ENCODE measurements at regions not wholly inside any gene's neighbourhood (a gene's known extent, or its start where the extent isn't known, plus 50 kb on each side); places are given as distances from the start of the nearest gene placed in this dataset.

DNA sequence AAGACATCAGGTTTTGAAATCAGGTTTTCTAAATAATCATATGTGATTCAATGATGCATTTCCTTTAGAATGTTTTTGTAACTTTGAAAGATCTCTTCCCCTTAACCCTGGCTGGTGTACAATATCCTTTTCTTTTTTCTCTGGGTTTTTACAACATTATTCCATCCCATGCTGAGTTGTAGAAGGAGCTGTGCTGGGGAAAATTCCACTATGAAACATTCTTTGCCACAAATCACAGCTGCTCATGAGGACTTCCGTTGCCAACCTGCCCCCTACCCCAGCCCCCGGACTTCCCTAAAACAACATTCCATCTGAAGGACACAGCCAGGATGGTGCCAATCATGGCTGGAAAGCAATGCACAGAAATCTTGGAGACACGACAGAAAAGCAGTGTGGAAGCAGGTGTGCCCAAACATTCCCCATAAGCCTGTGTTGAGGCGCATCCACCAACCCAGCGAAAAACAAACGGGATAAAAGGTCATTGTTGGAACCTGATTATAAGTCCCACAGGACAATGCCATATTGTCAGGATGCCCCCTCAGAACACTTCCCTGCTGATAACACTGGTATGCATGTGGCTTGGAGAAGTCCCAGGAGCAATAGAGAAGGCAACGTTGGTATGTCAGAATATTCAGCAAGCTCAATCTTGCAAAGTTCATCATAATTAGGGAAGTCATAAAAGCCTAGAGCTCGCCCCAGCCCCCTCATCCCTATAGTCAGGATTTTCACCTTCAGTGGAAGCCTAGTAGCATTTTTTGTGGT lies 475.0 kb downstream of the HS3ST3B1 start:
- no peak for DNase-seq (ENCODE audit: low read depth)
- TF ChIP-seq, protein P1, sequence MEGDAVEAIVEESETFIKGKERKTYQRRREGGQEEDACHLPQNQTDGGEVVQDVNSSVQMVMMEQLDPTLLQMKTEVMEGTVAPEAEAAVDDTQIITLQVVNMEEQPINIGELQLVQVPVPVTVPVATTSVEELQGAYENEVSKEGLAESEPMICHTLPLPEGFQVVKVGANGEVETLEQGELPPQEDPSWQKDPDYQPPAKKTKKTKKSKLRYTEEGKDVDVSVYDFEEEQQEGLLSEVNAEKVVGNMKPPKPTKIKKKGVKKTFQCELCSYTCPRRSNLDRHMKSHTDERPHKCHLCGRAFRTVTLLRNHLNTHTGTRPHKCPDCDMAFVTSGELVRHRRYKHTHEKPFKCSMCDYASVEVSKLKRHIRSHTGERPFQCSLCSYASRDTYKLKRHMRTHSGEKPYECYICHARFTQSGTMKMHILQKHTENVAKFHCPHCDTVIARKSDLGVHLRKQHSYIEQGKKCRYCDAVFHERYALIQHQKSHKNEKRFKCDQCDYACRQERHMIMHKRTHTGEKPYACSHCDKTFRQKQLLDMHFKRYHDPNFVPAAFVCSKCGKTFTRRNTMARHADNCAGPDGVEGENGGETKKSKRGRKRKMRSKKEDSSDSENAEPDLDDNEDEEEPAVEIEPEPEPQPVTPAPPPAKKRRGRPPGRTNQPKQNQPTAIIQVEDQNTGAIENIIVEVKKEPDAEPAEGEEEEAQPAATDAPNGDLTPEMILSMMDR (IDR thresholded peaks at IDR 0.05; ENCODE audit: low read depth, low read length, missing control alignments) = no peak
- no peak overlapping the region for H3K4me3 ChIP-seq (ENCODE audit: low read depth, low read length)

DNA sequence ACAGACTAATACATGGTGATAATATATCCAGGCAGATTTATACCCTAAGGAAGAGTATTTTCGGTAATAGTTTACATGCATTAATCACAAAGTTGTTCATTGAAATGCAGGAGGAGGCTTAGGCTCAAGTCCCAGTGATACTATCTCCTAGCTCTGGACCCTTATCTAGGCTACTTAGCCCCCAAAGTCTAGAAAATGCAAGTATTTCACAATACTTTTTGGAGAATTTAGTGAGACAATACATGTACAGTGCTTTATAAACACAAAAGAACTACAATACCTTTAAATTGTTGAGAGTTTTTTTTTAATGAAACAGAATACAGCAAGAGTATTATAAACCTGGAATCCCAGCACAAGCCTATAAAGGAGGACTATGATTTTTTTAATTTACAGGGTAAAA lies 473.9 kb downstream of the HS3ST3B1 start:
- no peak overlapping the region for H3K4me3 ChIP-seq (ENCODE audit: low read depth, low read length)
- DNase-seq (ENCODE audit: low read depth) = no peak
- TF ChIP-seq, protein P1 (IDR thresholded peaks at IDR 0.05; ENCODE audit: low read depth, low read length, missing control alignments) = no peak

GRCh38 chr17:14772776-14773175 lies 471.9 kb downstream of the HS3ST3B1 start:
- H3K4me3 ChIP-seq (ENCODE audit: low read depth, low read length) = no peak overlapping the region
- no peak for DNase-seq (ENCODE audit: low read depth)
- TF ChIP-seq, protein P1 (IDR thresholded peaks at IDR 0.05; ENCODE audit: low read depth, low read length, missing control alignments) = no peak

GRCh38 chr17:14771543-14771942 lies 470.7 kb downstream of the HS3ST3B1 start:
- H3K4me3 ChIP-seq (ENCODE audit: low read depth, low read length) = no peak overlapping the region
- TF ChIP-seq, protein P1 (IDR thresholded peaks at IDR 0.05; ENCODE audit: low read depth, low read length, missing control alignments) = no peak
- DNase-seq (ENCODE audit: low read depth) = no peak

GRCh38 chr17:14768923-14769322 lies 468.0 kb downstream of the HS3ST3B1 start:
- DNase-seq (ENCODE audit: low read depth) = no peak
- TF ChIP-seq, protein P1 (IDR thresholded peaks at IDR 0.05; ENCODE audit: low read depth, low read length, missing control alignments) = no peak
- no peak overlapping the region for H3K4me3 ChIP-seq (ENCODE audit: low read depth, low read length)

- no peak for DNase-seq (ENCODE audit: low read depth)
- no peak overlapping the region for H3K4me3 ChIP-seq (ENCODE audit: low read depth, low read length)
- TF ChIP-seq, protein P1 (IDR thresholded peaks at IDR 0.05; ENCODE audit: low read depth, low read length, missing control alignments) = no peak
These were observed 462.0 kb downstream of the HS3ST3B1 start for GRCh38 chr17:14762736-14763479.

Data from GM12864 (cell line).